ENCODE measurements at regions not wholly inside any gene's neighbourhood (a gene's known extent, or its start where the extent isn't known, plus 50 kb on each side); places are given as distances from the start of the nearest gene placed in this dataset.
A peak's percentile ranks its signal among the peaks of the same experiment; 100 is the strongest.

DNA sequence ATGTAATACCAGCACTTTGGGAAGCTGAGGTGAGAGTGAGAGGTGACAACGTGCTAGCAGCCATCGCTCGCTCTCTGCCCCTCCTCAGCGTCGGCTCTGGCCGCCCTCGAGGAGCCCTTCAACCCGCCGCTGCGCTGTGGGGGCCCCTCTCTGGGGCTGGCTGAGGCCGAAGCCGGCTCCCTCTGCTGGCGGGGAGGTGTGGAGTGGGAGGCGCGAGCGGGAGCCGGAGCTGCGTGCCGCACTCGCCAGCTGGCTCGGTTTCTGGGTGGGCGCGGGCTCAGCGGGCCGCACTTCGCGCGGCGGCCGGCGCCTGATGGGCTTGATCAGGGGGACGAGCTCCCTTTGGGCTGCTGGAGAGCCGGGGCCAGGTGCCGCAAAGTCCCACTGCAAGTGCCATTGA is 98.9 kb upstream of the UBASH3B start:
- Histone ChIP-seq H2BK120ac (ENCODE audit: low read depth, low read length) (no peak overlapping the region), H3K4me2 (ENCODE audit: low read depth, low read length) (peak overlapping the region; percentile 74), H3K56ac (ENCODE audit: extremely low read depth, insufficient read depth, low read length) (no peak overlapping the region), H2AK9ac (replicated peaks; ENCODE audit: low read depth, low read length, poor library complexity) (no peak overlapping the region), H2BK5ac (ENCODE audit: low read depth, low read length, poor library complexity, severe bottlenecking) (no peak overlapping the region), H2BK20ac (ENCODE audit: low read depth, low read length) (no peak overlapping the region), H2AFZ (replicated peaks; ENCODE audit: low read length, poor library complexity) (peak overlapping the region; percentile 85), H3K9ac (ENCODE audit: low read depth, low read length) (peak overlapping the region; percentile 55), H3K14ac (replicated peaks; ENCODE audit: low read depth, low read length) (no peak overlapping the region), H3K36me3 (ENCODE audit: control insufficient read depth, insufficient read depth, low read length) (no peaks in the 10 kb centered on the region), H2BK15ac (ENCODE audit: low read depth, low read length) (no peak overlapping the region), H4K20me1 (ENCODE audit: insufficient read depth, low read length) (no peaks in the 10 kb centered on the region), H3K79me1 (ENCODE audit: low read depth in 1 of 2, low read length in 2 of 2) (no peaks in the 10 kb centered on the region), H3K18ac (ENCODE audit: low read depth, low read length) (peak overlapping the region; percentile 14; the same call in 1 of the 2 replicates), H4K8ac (ENCODE audit: low read depth in 2 of 2, low read length in 2 of 2) (peak overlapping the region; percentile 49 to 86; a peak in 1 of 4 replicates), H3K23ac (ENCODE audit: low read depth, low read length) (no peak overlapping the region), H4K91ac (ENCODE audit: insufficient read depth, low read depth, low read length) (no peak overlapping the region), H2AK5ac (ENCODE audit: low read depth, low read length) (no peak overlapping the region), H3K27ac (ENCODE audit: insufficient read depth, low read length) (no peak overlapping the region), H3K27me3 (ENCODE audit: control insufficient read depth, insufficient read depth, low read length) (peaks cover 14% of the 10 kb centered on the region), H3K4ac (ENCODE audit: low read depth, low read length) (no peak overlapping the region), H3K9me1 (ENCODE audit: insufficient read depth, low read length) (no peaks in the 10 kb centered on the region), H4K5ac (ENCODE audit: low read depth, low read length) (peak overlapping the region; percentile 42; the same call in 1 of the 2 replicates), H3K9me3 (ENCODE audit: control insufficient read depth, insufficient read depth, low read length) (peaks cover 3% of the 10 kb centered on the region), H3K4me3 (ENCODE audit: insufficient read depth, low read depth, low read length) (peak overlapping the region; percentile 39), H3K4me1 (ENCODE audit: control insufficient read depth, insufficient read depth, low read length) (no peaks in the 10 kb centered on the region)
- 40% methylated on average over 17 of the region's 34 CpGs; no CpG with 5 or more reads in 1 of the 2 experiments for WGBS, 2 experiments (ENCODE audit: extremely low coverage in 2 of 2, insufficient read length in 1 of 2)
- TF ChIP-seq MXI1 (IDR thresholded peaks at IDR 0.05; ENCODE audit: borderline replicate concordance, low read depth, low read length), result no peak
- TF ChIP-seq, protein P1, sequence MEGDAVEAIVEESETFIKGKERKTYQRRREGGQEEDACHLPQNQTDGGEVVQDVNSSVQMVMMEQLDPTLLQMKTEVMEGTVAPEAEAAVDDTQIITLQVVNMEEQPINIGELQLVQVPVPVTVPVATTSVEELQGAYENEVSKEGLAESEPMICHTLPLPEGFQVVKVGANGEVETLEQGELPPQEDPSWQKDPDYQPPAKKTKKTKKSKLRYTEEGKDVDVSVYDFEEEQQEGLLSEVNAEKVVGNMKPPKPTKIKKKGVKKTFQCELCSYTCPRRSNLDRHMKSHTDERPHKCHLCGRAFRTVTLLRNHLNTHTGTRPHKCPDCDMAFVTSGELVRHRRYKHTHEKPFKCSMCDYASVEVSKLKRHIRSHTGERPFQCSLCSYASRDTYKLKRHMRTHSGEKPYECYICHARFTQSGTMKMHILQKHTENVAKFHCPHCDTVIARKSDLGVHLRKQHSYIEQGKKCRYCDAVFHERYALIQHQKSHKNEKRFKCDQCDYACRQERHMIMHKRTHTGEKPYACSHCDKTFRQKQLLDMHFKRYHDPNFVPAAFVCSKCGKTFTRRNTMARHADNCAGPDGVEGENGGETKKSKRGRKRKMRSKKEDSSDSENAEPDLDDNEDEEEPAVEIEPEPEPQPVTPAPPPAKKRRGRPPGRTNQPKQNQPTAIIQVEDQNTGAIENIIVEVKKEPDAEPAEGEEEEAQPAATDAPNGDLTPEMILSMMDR (conservative IDR thresholded peaks at IDR 0.05; ENCODE audit: low read depth, low read length), result peak; percentile 18; the same call in 1 of the 2 replicates
- ChIA-PET POLR2A (ENCODE audit: unreplicated experiment) (no interaction called here), CTCF (interaction anchor here (0.6 to 0.8 kb wide), 2 partner anchors 14 to 56 kb away, joined by 3 to 4 read pairs; no protein-coding TSS in a partner anchor)
- no TSS peak for BruUV-seq (replicated peaks)
- in situ Hi-C loops (cut with MboI; ENCODE audit: low sequenced_read_pairs), result no loop called here
- DNase-seq, result no peak
- ATAC-seq (ENCODE audit: low read depth), result peak; percentile 93
- intact Hi-C loops (cut with micrococcal nuclease), result loop anchor here (1.0 kb wide), 1 partner anchor 34 kb away; no protein-coding TSS in a partner anchor
- dilution Hi-C loops (cut with HindIII; ENCODE audit: low sequenced_read_pairs, unreplicated experiment), result no loop called here
